Body of pancreas (tissue), 4 donors: ENCODE measurements at regions not wholly inside any gene's neighbourhood (a gene's known extent, or its start where the extent isn't known, plus 50 kb on each side); places are given as distances from the start of the nearest gene placed in this dataset.

Source experiments
- ATAC-seq: fragments of 150-250 bp; one replicate; pipeline ENCODE4 v1.9.1; 2016
- DNase-seq, 4 donors: peaks; one replicate each; pipeline ENCODE4 v3.0.0-alpha.2; 2019
- H3K27ac ChIP-seq, 4 donors: fragments of 200-600 bp; sonication (generic); 1 replicate in 3 of 4; 2 replicates in 1 of 4; pipeline versions ENCODE4 v1.5.1 to v1.6.1; 2016 to 2019; ENCODE audit warnings: mild to moderate bottlenecking in 1 of 4, mixed read lengths in 1 of 4, moderate library complexity in 1 of 4
- H3K27me3 ChIP-seq, 2 donors: fragments of 200-600 bp; sonication (generic); one replicate each; pipeline ENCODE4 v1.6.0; 2016; ENCODE audit warnings: mild to moderate bottlenecking in 1 of 2
- H3K36me3 ChIP-seq, 2 donors: fragments of 200-600 bp; sonication (generic); replicated peaks in 1 of 2; 2 replicates each; pipeline ENCODE4 v1.5.1; 2016; ENCODE audit warnings: low read depth in 2 of 2; ENCODE audit not compliant: insufficient read depth in 1 of 2
- H3K4me1 ChIP-seq: fragments of 200-600 bp; sonication (generic); one replicate; pipeline ENCODE4 v1.6.0; 2016
- H3K4me3 ChIP-seq, 2 donors: fragments of 200-600 bp; sonication (generic); 1 replicate in 1 of 2; 2 replicates in 1 of 2; pipeline ENCODE4 v1.5.1; 2016 to 2019
- H3K9me3 ChIP-seq, 3 donors: fragments of 200-600 bp; sonication (generic); 1 replicate in 2 of 3; 2 replicates in 1 of 3; pipeline ENCODE4 v1.5.1; 2016
- POLR2A ChIP-seq, 3 donors: fragments of 450-650 bp; IDR thresholded peaks; one replicate each; pipeline ENCODE4 v1.6.1; 2016; ENCODE audit warnings: antibody characterized with exemption in 3 of 3, mild to moderate bottlenecking in 2 of 3
- WGBS, 2 donors: methylation state at CpG; one replicate each; pipeline ENCODE4 v1.1.5; 2017; 5-methylcytosine and 5-hydroxymethylcytosine counted together
- intact Hi-C: fragments of 100-400 bp; cut with DNase I; formaldehyde crosslinking; loops from one replicate; pipeline ENCODE4 v1.15.1; 2023
- TF ChIP-seq, protein P1 (sequence below), 7 experiments: fragments of 450-650 bp in 4 of 7; fragments of 200-600 bp in 3 of 7; sonication (generic) in 3 of 7; IDR thresholded peaks; one replicate each; pipeline ENCODE4 v1.5.1; 2016 to 2019; ENCODE audit warnings: antibody characterized with exemption in 7 of 7

- no peak for TF ChIP-seq POLR2A (IDR thresholded peaks at IDR 0.05)
- TF ChIP-seq, protein P1, sequence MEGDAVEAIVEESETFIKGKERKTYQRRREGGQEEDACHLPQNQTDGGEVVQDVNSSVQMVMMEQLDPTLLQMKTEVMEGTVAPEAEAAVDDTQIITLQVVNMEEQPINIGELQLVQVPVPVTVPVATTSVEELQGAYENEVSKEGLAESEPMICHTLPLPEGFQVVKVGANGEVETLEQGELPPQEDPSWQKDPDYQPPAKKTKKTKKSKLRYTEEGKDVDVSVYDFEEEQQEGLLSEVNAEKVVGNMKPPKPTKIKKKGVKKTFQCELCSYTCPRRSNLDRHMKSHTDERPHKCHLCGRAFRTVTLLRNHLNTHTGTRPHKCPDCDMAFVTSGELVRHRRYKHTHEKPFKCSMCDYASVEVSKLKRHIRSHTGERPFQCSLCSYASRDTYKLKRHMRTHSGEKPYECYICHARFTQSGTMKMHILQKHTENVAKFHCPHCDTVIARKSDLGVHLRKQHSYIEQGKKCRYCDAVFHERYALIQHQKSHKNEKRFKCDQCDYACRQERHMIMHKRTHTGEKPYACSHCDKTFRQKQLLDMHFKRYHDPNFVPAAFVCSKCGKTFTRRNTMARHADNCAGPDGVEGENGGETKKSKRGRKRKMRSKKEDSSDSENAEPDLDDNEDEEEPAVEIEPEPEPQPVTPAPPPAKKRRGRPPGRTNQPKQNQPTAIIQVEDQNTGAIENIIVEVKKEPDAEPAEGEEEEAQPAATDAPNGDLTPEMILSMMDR (IDR thresholded peaks at IDR 0.05): no peak
- Histone ChIP-seq H3K36me3 (no peaks in the 10 kb centered on the region), H3K27me3 (no peaks in the 10 kb centered on the region), H3K27ac (no peak overlapping the region), H3K4me3 (no peak overlapping the region), H3K9me3 (no peaks in the 10 kb centered on the region), H3K4me1 (peaks cover 32% of the 10 kb centered on the region)
- intact Hi-C loops: no loop called here
- DNase-seq (no peak), ATAC-seq (no peak)
- WGBS, 2 donors: 91 to 92% methylated on average over 6 of the region's 6 CpGs
These were observed 55.2 kb downstream of the GARRE1 start for GRCh38 chr19:34309368-34310138.

- ATAC-seq: peak; percentile 19
- 73 to 88% methylated on average over 6 of the region's 6 CpGs for WGBS, 2 donors
- intact Hi-C loops: no loop called here
These were observed 54.5 kb upstream of the GPI start for GRCh38 chr19:34310494-34310981.

GRCh38 chr19:34313188-34313587 is 51.8 kb upstream of the GPI start:
- TF ChIP-seq POLR2A (IDR thresholded peaks at IDR 0.05): no peak
- TF ChIP-seq, protein P1 (IDR thresholded peaks at IDR 0.05): no peak
- ATAC-seq (no peak), DNase-seq (no peak)
- Histone ChIP-seq H3K36me3 (no peaks in the 10 kb centered on the region), H3K27me3 (no peaks in the 10 kb centered on the region), H3K4me3 (no peak overlapping the region), H3K9me3 (no peaks in the 10 kb centered on the region), H3K27ac (no peak overlapping the region), H3K4me1 (peaks cover 32% of the 10 kb centered on the region)
- intact Hi-C loops: no loop called here
- whole genome bisulfite sequencing, 2 donors: 91 to 94% methylated on average over 4 to 6 of the region's 6 CpGs

More at GRCh38 chr19:34310494-34310981, 54.5 kb upstream of the GPI start:
- peak in 1 of 4 donors; percentile 29 for DNase-seq
- no peaks in the 10 kb centered on the region for H3K9me3 ChIP-seq
- no peak overlapping the region for H3K4me3 ChIP-seq
- no peaks in the 10 kb centered on the region for H3K27me3 ChIP-seq
- peaks cover 25% of the 10 kb centered on the region for H3K4me1 ChIP-seq
- TF ChIP-seq, protein P1 (IDR thresholded peaks at IDR 0.05): no peak
- no peak for TF ChIP-seq POLR2A (IDR thresholded peaks at IDR 0.05)
- no peaks in the 10 kb centered on the region for H3K36me3 ChIP-seq
- no peak overlapping the region for H3K27ac ChIP-seq

DNA sequence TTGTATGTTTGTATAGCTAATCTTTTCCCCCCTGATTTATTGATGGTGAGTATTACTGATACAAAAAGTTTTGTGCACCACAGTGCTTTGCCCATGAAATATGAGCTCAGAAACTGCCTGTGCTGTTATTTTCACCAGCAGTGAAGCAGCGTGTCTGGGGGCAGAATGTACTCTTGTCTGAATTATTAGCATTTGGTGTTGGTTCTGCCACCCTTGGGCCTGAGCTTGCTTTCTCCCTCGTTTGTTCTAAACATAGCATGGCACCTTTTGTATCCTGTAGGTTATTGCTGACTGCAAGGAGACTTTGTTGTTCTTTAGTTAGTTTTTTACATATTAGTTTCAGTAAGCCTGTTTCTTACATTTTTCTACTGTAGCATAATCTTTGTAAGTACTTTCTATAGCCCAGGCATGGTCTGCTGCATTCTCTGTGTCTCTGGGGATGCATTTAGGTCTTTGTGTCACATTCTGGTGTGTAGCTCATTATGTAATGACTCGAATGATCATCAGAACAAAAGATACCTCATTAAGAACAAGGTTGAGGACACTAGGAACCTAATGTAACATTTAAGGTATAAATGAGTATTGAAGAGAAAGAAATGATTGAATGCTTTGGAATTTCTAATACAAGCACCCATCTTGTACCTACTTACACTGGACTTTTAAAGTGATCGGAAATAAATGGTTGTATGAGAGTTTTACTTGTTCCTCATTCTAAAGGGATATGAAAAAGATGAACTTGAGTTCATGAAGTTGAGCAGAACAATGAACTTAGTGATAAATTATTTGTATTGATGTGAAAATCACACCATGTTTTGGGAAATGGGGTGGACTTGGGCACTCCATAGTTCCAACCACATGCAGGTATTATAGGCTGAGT is 50.3 kb upstream of the GPI start:
- ATAC-seq: no peak
- Histone ChIP-seq H3K27me3 (no peaks in the 10 kb centered on the region), H3K36me3 (no peaks in the 10 kb centered on the region), H3K4me1 (peaks cover 36% of the 10 kb centered on the region), H3K27ac (no peak overlapping the region), H3K4me3 (no peak overlapping the region), H3K9me3 (no peaks in the 10 kb centered on the region)
- no peak for TF ChIP-seq POLR2A (IDR thresholded peaks at IDR 0.05)
- TF ChIP-seq, protein P1 (IDR thresholded peaks at IDR 0.05): no peak
- DNase-seq: no peak
- 87% methylated on average over 4 of the region's 4 CpGs for WGBS, 2 donors
- intact Hi-C loops: no loop called here
